ENCODE measurements at regions not wholly inside any gene's neighbourhood (a gene's known extent, or its start where the extent isn't known, plus 50 kb on each side); places are given as distances from the start of the nearest gene placed in this dataset.
"Not testable (repeated sequence)": the region's sequence is repeated elsewhere in the genome, so short reads cannot be mapped to it uniquely, and the experiment has no call there.

GRCh38 chr1:85525591-85525991, 55.0 kb upstream of the CCN1 start:
- H3K79me2 ChIP-seq (ENCODE audit: control insufficient read depth in 1 of 2, insufficient read depth in 2 of 2, low read length in 2 of 2); H2BK15ac ChIP-seq (ENCODE audit: low read length); H3K56ac ChIP-seq (replicated peaks; ENCODE audit: insufficient read length, low read depth, low read length); H4K8ac ChIP-seq (ENCODE audit: extremely low read depth, insufficient read depth, low read length); H3K4ac ChIP-seq (replicated peaks; ENCODE audit: insufficient read length, low read depth, low read length); H3K79me1 ChIP-seq (ENCODE audit: low read depth, low read length); H2BK12ac ChIP-seq (ENCODE audit: low read depth, low read length); H2BK5ac ChIP-seq (ENCODE audit: low read depth, low read length); H3K4me1 ChIP-seq (replicated peaks in 1 of 4; ENCODE audit: control insufficient read depth in 3 of 4, insufficient read depth in 4 of 4, low read length in 3 of 4); H3K4me2 ChIP-seq (ENCODE audit: insufficient read depth in 1 of 2, low read depth in 2 of 2, low read length in 2 of 2); H3K27ac ChIP-seq (ENCODE audit: low read depth, low read length); H3K9me3 ChIP-seq (ENCODE audit: insufficient read depth in 2 of 2, low read depth in 1 of 2, low read length in 1 of 2); H3K18ac ChIP-seq (ENCODE audit: extremely low read depth, low read length); H3K23me2 ChIP-seq (ENCODE audit: low read depth, low read length); H3K14ac ChIP-seq (ENCODE audit: insufficient read length); H2AK5ac ChIP-seq (ENCODE audit: low read depth, low read length); FAIRE-seq; H4K5ac ChIP-seq (ENCODE audit: insufficient read length, low read depth, low read length); H3K4me3 ChIP-seq (ENCODE audit: extremely low read depth in 1 of 4, insufficient read depth in 2 of 4, low read depth in 3 of 4, low read length in 4 of 4); H2BK120ac ChIP-seq (replicated peaks; ENCODE audit: low read depth, low read length); H3K36me3 ChIP-seq (ENCODE audit: control insufficient read depth in 2 of 4, insufficient read depth in 4 of 4, low read length in 3 of 4); H4K20me1 ChIP-seq (replicated peaks in 1 of 2; ENCODE audit: control insufficient read depth in 1 of 2, insufficient read depth in 2 of 2, low read length in 2 of 2); CTCF ChIA-PET (ENCODE audit: partially characterized antibody); DNase-seq (ENCODE audit: low read depth in 1 of 2, low spot score in 2 of 2); H3K9ac ChIP-seq (replicated peaks in 1 of 4; ENCODE audit: extremely low read depth in 1 of 4, low read depth in 3 of 4, low read length in 3 of 4); H4K91ac ChIP-seq (replicated peaks; ENCODE audit: insufficient read length, low read length); H3K23ac ChIP-seq (ENCODE audit: insufficient read length); H2BK20ac ChIP-seq (ENCODE audit: low read length); H2AFZ ChIP-seq (ENCODE audit: low read length); H3K27me3 ChIP-seq (replicated peaks in 1 of 4; ENCODE audit: control insufficient read depth in 3 of 4, extremely low read depth in 1 of 4, insufficient read depth in 3 of 4, low read length in 3 of 4): not testable (repeated sequence)
- POLR2A ChIA-PET (ENCODE audit: partially characterized antibody), result interaction anchor here (0.6 kb wide), 1 partner anchor 204 kb away, joined by 3 read pairs; no protein-coding TSS in a partner anchor
- 98% methylated on average over 3 of the region's 3 CpGs; no CpG with 5 or more reads in 1 of the 2 experiments for WGBS, 2 experiments (ENCODE audit: extremely low coverage in 1 of 2, insufficient coverage in 1 of 2, insufficient read length in 1 of 2, insufficient replicate concordance in 2 of 2, low coverage in 1 of 2, low lambda C conversion rate in 2 of 2, missing lambda C conversion rate in 1 of 2)

DNA sequence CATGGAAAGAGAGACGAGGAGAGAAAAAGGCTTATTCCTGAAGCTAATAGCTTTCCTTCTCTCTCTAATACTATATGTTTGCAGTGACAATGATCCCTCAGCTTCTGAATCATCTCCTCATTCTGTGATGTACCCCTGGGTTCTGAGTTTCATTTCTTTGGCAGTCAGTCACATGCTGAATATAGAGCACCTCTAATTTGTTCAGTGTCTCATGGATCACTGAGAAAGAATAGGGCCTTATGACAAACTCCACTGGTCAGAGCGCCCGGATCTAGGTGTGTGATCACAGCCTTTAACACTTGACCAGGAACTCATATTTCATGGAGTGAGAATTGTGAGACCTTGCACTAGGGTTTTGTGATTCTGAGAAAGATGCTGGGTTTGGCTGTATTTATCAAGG, 54.3 kb upstream of the CCN1 start:
- FAIRE-seq; H3K36me3 ChIP-seq (ENCODE audit: control insufficient read depth in 2 of 4, insufficient read depth in 4 of 4, low read length in 3 of 4); H3K9ac ChIP-seq (replicated peaks in 1 of 4; ENCODE audit: extremely low read depth in 1 of 4, low read depth in 3 of 4, low read length in 3 of 4); CTCF ChIA-PET (ENCODE audit: partially characterized antibody); H3K14ac ChIP-seq (ENCODE audit: insufficient read length); H2BK15ac ChIP-seq (ENCODE audit: low read length); H2AFZ ChIP-seq (ENCODE audit: low read length); POLR2A ChIA-PET (ENCODE audit: partially characterized antibody); H3K79me1 ChIP-seq (ENCODE audit: low read depth, low read length); H2BK120ac ChIP-seq (replicated peaks; ENCODE audit: low read depth, low read length); H3K18ac ChIP-seq (ENCODE audit: extremely low read depth, low read length); H3K4ac ChIP-seq (replicated peaks; ENCODE audit: insufficient read length, low read depth, low read length); H3K27me3 ChIP-seq (replicated peaks in 1 of 4; ENCODE audit: control insufficient read depth in 3 of 4, extremely low read depth in 1 of 4, insufficient read depth in 3 of 4, low read length in 3 of 4); H4K8ac ChIP-seq (ENCODE audit: extremely low read depth, insufficient read depth, low read length); H3K23me2 ChIP-seq (ENCODE audit: low read depth, low read length); H3K9me3 ChIP-seq (ENCODE audit: insufficient read depth in 2 of 2, low read depth in 1 of 2, low read length in 1 of 2); H4K20me1 ChIP-seq (replicated peaks in 1 of 2; ENCODE audit: control insufficient read depth in 1 of 2, insufficient read depth in 2 of 2, low read length in 2 of 2); H3K27ac ChIP-seq (ENCODE audit: low read depth, low read length); H4K5ac ChIP-seq (ENCODE audit: insufficient read length, low read depth, low read length); DNase-seq (ENCODE audit: low read depth in 1 of 2, low spot score in 2 of 2); H3K4me1 ChIP-seq (replicated peaks in 1 of 4; ENCODE audit: control insufficient read depth in 3 of 4, insufficient read depth in 4 of 4, low read length in 3 of 4); H3K4me2 ChIP-seq (ENCODE audit: insufficient read depth in 1 of 2, low read depth in 2 of 2, low read length in 2 of 2); H4K91ac ChIP-seq (replicated peaks; ENCODE audit: insufficient read length, low read length); H3K4me3 ChIP-seq (ENCODE audit: extremely low read depth in 1 of 4, insufficient read depth in 2 of 4, low read depth in 3 of 4, low read length in 4 of 4); H3K23ac ChIP-seq (ENCODE audit: insufficient read length); H2BK5ac ChIP-seq (ENCODE audit: low read depth, low read length); H2BK20ac ChIP-seq (ENCODE audit: low read length); H2AK5ac ChIP-seq (ENCODE audit: low read depth, low read length); H2BK12ac ChIP-seq (ENCODE audit: low read depth, low read length); H3K56ac ChIP-seq (replicated peaks; ENCODE audit: insufficient read length, low read depth, low read length); H3K79me2 ChIP-seq (ENCODE audit: control insufficient read depth in 1 of 2, insufficient read depth in 2 of 2, low read length in 2 of 2): not testable (repeated sequence)
- WGBS, 2 experiments (ENCODE audit: extremely low coverage in 1 of 2, insufficient coverage in 1 of 2, insufficient read length in 1 of 2, insufficient replicate concordance in 2 of 2, low coverage in 1 of 2, low lambda C conversion rate in 2 of 2, missing lambda C conversion rate in 1 of 2), result 90% methylated on average over 3 of the region's 3 CpGs; no CpG with 5 or more reads in 1 of the 2 experiments

All from H1 (cell line).